A549 (cell line): ENCODE measurements at regions not wholly inside any gene's neighbourhood (a gene's known extent, or its start where the extent isn't known, plus 50 kb on each side); places are given as distances from the start of the nearest gene placed in this dataset.

Experiments used
- EHMT2 ChIP-seq: fragments of 200-600 bp; sonication (generic); IDR thresholded peaks from 2 replicates; pipeline ENCODE4 v1.6.1; 2016; ENCODE audit warnings: antibody characterized with exemption, low read depth, mild to moderate bottlenecking, moderate library complexity
- EP300 ChIP-seq, 2 experiments: fragments of >200 bp; sonication (Bioruptor Twin); formaldehyde crosslinking; IDR thresholded peaks; 2 replicates in 1 of 2; 3 replicates in 1 of 2; pipeline ENCODE4 v1.6.1; 2016 to 2017
- JUN ChIP-seq, 2 experiments: fragments of >200 bp; sonication (Bioruptor Twin); formaldehyde crosslinking; IDR thresholded peaks; 2 replicates in 1 of 2; 3 replicates in 1 of 2; pipeline ENCODE4 v1.6.1; 2016 to 2017
- MAZ ChIP-seq: fragments of 150-350 bp; IDR thresholded peaks from 2 replicates; pipeline ENCODE4 v1.6.1; 2014; ENCODE audit warnings: antibody characterized with exemption, low read depth, low read length, borderline replicate concordance
- MYC ChIP-seq: IDR thresholded peaks from 2 replicates; pipeline ENCODE4 v1.6.1; 2012; ENCODE audit warnings: mild to moderate bottlenecking, inconsistent platforms, low read length, improper control_type of control experiment, borderline replicate concordance
- POLR2A ChIP-seq: IDR thresholded peaks from 2 replicates; pipeline ENCODE4 v1.6.1; 2012; ENCODE audit warnings: mild to moderate bottlenecking, low read length
- RCOR1 ChIP-seq: fragments of 150-350 bp; IDR thresholded peaks from 2 replicates; pipeline ENCODE4 v1.6.1; 2014; ENCODE audit warnings: antibody characterized with exemption, low read length, low read depth
- SMC3 ChIP-seq: fragments of >200 bp; sonication (Bioruptor Twin); formaldehyde crosslinking; IDR thresholded peaks from 3 replicates; pipeline ENCODE4 v1.6.1; 2018; ENCODE audit warnings: inconsistent platforms
- SREBF2 ChIP-seq: fragments of 450-650 bp; IDR thresholded peaks from 2 replicates; pipeline ENCODE4 v1.6.1; 2014; ENCODE audit warnings: mild to moderate bottlenecking, moderate library complexity
- TF ChIP-seq, protein P1 (sequence below): fragments of 150-350 bp; IDR thresholded peaks from 2 replicates; pipeline ENCODE4 v1.6.1; 2014; ENCODE audit warnings: low read depth, mild to moderate bottlenecking, low read length
- TF ChIP-seq, protein P2 (sequence below): fragments of >200 bp; sonication (Bioruptor Twin); formaldehyde crosslinking; IDR thresholded peaks from 3 replicates; pipeline ENCODE4 v1.5.1; 2016
- TF ChIP-seq, protein P3 (sequence below): IDR thresholded peaks from 2 replicates; pipeline ENCODE4 v1.6.1; 2012

DNA sequence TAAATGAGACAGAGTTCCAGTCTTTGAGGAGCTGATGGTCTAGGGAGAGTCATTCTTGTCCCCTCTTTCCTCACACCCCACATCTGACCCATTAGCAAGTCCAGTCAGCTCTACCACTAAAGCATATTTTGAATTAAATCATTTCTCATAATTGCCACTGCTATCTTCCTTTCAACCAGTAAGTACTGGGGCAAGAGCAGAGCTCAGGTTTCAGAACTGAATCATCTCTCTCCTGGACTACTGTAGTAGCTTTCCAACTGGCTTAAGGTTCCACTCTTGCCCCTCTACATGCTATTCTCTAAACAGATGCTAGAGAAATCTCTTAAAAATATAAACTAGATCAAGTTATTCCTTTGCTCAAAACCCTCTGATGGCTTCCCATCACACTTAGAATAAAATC lies 218.3 kb downstream of the TTC6 start:
- TF ChIP-seq, protein P1, sequence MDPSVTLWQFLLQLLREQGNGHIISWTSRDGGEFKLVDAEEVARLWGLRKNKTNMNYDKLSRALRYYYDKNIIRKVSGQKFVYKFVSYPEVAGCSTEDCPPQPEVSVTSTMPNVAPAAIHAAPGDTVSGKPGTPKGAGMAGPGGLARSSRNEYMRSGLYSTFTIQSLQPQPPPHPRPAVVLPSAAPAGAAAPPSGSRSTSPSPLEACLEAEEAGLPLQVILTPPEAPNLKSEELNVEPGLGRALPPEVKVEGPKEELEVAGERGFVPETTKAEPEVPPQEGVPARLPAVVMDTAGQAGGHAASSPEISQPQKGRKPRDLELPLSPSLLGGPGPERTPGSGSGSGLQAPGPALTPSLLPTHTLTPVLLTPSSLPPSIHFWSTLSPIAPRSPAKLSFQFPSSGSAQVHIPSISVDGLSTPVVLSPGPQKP: no peak
- TF ChIP-seq, protein P2, sequence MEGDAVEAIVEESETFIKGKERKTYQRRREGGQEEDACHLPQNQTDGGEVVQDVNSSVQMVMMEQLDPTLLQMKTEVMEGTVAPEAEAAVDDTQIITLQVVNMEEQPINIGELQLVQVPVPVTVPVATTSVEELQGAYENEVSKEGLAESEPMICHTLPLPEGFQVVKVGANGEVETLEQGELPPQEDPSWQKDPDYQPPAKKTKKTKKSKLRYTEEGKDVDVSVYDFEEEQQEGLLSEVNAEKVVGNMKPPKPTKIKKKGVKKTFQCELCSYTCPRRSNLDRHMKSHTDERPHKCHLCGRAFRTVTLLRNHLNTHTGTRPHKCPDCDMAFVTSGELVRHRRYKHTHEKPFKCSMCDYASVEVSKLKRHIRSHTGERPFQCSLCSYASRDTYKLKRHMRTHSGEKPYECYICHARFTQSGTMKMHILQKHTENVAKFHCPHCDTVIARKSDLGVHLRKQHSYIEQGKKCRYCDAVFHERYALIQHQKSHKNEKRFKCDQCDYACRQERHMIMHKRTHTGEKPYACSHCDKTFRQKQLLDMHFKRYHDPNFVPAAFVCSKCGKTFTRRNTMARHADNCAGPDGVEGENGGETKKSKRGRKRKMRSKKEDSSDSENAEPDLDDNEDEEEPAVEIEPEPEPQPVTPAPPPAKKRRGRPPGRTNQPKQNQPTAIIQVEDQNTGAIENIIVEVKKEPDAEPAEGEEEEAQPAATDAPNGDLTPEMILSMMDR: no peak
- TF ChIP-seq MYC (no peak), JUN (IDR thresholded peaks at IDR 0.05) (no peak), POLR2A (no peak), SREBF2 (no peak), EP300 (IDR thresholded peaks at IDR 0.05) (no peak), SMC3 (no peak), MAZ (no peak), RCOR1 (no peak), EHMT2 (no peak)
- TF ChIP-seq, protein P3, sequence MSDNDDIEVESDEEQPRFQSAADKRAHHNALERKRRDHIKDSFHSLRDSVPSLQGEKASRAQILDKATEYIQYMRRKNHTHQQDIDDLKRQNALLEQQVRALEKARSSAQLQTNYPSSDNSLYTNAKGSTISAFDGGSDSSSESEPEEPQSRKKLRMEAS: no peak
